ENCODE measurements at regions not wholly inside any gene's neighbourhood (a gene's known extent, or its start where the extent isn't known, plus 50 kb on each side); places are given as distances from the start of the nearest gene placed in this dataset.
"Not testable (repeated sequence)": the region's sequence is repeated elsewhere in the genome, so short reads cannot be mapped to it uniquely, and the experiment has no call there.

DNA sequence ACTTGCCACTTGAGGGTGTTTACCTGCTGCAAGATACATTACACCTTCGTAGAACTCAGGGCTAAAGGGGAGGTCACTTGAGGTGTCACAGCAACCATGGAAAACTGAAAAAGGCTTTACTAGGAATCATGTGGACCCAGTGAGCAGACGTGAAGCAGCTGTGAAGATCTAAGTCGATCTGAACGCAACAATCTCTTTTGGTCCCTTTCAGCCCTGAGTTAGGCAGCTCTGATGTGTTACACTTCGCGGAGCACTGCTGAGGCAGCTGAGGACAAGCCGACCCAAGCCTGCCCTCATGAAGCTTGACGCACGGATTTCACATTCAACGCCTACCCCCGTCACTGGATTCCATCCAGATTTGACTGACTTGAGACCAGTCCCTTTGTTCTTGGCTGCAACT is 75.8 kb upstream of the NPAS2 start:
- no peak for DNase-seq

- no peak for DNase-seq
Measured at GRCh38 chr2:100744589-100744988, 75.3 kb upstream of the NPAS2 start.

- no peak for DNase-seq
Measured at GRCh38 chr2:100745604-100746003, 74.3 kb upstream of the NPAS2 start.

DNA sequence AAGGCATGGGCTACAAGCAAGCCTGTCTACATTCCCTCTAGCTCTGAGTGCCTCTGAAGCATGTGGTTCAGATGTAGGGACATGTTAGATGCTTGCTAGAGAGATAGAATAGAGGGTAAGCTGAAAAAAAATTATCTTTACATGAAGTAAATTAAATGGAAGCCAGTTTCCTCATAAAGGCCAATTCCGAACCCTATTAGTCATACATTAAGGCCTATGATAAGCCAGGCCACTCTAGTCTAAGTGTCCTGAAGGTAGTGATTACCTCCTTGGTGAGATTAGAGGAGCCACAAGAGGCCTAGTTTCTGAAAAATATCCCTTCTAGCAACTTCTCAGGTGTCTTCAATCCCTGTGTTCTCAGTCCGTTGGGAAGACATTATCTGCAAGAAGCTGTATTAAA is 72.4 kb upstream of the NPAS2 start:
- no peak for DNase-seq

DNA sequence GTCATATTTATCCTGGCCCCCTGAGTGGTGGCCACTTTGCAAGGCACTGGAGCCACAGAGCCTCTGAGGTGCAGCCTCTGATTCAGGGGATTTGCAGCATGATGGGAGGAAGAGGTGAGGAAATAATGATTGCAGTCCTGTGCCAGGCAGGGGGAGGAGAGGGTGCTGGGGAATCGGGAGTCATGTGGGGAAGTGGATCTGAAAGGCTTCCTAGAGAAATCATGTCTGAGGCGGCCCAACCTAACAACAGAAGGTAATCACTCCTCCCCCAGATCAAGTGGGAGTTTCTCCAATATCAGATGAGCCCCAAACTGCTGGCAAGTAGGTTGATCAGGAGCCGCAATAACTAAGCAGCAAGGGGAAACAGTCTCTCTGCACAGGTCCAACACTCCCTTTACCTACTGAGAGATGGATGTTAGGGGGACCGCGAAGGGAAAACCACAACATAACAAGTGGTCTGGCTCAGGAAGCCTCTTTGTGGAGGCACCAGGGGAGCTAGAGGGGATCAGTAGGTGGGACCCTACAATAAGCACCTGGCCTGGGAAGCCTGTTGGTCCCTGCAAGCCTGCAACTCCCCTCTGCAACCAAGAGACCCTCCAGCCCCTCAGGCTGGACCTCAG is 71.8 kb upstream of the NPAS2 start:
- no peak for DNase-seq

GRCh38 chr2:100748673-100749072 is 71.3 kb upstream of the NPAS2 start:
- DNase-seq = no peak

DNA sequence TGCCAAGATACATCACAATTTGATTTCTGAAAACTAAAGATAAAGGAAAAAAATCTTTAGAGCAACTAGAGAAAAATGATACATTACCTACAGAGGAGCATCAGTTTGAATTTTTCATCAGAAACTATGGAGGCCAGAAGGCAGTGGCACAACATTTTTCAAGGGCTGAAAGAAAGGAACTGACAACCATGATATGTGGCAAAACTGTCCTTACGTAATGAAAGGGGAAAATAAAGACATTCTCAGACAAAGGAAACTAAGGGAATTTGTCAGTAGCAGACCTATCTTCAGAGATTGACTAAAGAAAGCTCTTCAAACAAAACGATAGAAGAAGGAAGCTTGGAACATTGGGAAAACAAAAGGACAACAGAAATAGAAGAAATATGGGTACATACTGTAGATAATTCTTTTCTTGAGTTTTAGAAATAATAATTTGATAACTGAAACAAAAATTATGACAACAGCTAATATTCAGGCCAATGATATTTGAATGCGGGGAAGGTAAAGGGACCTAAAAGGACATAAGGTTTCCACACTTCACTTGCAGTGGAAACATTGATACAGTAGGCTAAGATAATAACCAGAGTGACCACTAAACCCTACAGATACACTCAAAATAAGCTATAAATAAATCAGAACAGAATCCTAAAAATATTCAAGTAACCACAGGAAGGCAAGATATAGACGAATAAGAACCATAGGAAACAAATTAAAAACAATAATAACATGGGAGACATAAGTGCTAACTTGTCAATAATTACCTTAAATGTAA is 70.0 kb upstream of the NPAS2 start:
- DNase-seq = no peak

DNA sequence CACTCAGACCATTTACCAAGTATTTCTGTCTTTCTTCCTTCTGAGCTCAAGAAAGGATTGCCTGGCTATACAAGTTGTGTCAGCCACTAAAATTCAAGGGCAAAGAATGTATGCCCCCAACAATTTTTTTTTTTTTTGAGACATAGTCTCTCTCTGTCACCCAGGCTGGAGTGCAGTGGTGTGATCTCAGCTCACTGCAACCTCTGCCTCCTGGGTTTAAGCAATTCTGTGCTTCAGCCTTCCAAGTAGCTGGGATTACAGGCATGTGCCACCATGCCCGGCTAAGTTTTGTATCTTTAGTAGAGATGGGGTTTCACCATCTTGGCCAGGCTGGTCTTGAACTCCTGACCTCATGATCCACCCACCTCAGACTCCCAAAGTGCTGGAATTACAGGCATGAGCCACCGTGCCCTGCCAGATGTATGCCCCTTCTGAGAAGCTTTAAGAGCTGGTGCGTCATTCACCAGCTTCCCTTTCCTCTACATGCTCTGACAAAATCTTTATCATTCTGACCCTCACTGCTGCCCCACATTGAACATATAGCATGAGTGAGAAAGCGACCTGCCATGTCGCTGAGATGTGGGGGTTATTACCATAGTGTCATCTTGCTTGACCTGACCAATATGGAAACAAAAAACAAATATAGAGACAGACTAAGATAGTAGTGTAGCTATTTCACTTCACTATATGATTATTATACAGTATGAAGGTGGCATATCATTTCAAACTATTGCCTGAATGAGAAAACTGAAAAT is 67.9 kb upstream of the NPAS2 start:
- DNase-seq = not testable (repeated sequence)

DNA sequence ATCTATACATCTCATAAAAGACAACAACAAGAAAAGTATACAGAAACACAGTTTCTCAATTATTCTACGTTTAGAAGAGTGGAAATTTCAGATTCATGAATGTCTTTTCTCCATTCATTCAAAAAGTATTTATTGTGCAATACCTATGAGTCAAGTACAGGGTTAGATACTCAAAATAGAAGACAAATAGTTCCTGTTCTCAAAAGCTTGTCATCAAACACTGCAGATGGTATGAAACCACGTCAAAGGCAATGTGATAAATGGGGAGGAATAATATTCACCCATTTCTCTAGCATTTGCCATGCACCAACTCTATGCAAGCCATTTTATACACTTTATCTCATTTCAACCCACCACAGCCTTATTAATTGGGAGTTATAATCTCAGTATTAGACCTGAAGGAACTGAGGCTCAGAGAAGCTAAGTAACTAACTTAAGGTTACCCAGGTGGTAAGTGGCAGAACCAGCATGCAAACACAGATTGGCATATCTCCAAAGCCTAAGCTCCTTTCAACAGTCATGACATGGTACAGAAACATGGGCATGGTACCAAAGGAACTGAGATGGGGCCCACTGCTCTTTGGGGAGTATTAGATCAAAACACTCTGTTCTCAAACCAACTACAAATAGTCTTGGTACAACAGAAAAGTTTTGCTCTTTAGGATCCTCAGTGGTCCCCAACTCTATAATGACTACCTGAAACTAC is 67.2 kb upstream of the NPAS2 start:
- DNase-seq = no peak

DNA sequence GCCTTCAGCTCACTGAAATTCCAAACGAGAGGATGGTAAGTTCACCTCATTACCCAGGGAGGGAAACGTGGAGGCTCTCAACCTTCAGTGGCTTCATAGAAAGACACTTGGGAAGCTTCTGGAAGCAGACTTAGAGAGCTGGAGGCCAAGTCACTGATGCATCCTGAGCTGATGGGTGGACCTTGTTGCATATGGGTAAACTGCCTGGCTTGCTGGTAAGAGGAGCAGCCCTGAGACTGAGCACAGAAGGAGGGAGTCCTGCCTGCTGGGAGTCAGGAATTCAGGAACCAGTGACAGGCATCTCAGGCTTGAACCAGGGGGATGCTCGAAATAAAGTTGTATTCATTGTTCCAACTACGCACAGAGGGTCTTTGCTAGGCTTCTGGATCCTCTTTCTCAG is 66.5 kb upstream of the NPAS2 start:
- DNase-seq = no peak

DNA sequence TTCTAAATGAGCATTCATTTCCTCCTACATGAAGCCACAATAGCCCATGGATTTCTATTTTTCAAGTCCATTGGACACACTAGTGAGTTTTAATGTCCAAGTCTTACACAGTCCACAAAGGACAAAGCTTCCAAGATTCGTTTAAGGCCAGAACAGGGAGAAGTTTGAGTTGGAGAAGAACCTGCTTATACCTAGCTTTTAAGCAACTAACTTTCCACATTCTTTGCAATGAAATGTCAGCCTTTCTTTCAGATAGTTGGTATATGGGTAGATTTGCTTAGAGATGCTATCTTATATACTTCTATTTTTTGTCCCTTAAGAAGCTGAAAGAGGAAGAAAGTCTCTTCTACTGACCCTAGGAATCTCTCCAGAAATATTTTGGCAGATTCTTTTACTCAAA is 66.1 kb upstream of the NPAS2 start:
- DNase-seq = no peak

DNA sequence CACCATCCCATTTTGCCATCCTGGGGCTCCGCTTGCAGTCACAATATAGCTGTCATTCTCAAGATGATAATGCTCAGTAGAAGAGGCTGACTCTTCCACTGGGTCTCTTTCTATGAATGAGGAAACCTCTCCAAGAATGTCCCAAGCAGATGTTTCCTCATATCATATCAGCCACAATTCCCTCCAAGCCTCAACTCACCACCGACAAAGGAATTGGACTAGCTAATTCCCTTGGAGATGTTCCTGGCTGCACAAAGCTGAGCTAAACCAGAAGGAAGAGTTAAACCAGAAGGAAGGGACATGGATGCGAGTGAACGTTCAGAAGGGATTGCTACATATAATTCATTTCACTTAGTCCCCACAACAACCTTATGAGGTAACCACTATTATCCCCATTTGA is 65.0 kb upstream of the NPAS2 start:
- no peak for DNase-seq

DNA sequence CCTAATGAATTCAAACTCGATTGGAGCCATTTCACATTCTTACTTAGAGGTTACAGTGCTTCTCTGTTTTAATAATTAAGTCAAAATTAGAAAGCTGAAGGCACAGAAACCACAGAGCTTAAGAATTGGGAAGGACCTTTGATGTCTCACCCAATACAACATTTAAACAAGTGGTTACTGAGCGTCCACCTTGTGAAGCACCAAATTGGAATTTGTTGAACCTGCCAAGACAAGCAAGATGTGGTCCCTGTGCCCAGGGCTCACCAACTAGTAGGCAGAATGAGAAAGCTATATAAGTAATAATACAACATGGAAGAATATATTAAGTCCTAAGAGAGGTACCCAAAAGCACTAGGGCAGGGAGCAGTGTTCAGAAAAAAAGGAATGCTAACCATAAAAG is 64.5 kb upstream of the NPAS2 start:
- no peak for DNase-seq

DNA sequence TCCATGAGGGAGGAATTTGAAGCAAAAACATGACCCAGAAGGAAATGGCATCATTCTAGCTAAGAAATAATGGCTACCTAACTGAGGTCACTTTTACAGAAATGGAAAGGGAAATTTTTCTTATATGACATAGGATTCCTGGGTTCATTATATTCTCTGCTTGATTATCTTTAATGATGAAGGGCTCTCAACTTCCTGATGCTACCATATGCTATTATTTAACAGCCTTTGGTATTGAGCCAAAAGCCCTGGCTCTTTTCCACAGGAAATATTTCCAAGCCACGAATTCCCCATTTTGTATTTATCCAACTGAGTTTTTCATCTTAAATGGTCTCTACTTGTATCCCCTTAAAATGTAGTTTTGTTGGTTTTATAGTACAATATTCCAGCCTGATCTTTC is 63.2 kb upstream of the NPAS2 start:
- no peak for DNase-seq

DNA sequence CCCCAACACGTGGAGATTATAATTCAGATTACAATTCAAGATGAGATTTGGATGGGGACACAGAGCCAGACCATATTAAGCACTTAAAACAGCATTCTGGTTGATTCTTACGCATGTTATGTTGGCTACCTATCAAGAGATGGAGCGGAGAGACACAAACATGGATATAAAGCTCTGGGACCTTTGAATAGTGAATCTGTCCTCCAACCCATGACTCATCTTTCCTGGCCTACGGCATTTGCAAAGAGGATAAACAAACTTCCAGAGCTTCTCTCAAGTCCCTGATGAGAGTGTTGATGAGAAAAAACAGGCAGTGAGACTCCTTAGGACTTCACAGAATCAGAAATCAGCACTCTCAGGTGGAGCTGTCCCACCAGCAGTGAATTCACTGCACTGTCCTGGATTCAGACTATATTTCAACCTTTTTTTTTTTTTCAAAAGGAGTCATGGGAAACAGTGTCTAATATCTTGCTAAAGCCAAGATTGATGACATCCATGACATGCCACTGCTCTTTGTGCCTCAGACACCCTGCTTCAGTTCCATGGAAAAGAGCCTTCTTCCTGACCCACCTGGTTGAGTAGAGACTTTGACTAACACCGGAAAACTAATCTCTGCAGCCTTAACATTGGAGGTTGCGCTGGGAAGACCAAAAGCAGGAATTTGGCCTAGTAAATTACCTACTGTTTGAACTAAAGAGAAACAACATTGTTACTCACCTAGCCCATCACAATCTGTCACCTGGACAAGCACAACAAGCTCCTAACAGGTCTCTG is 62.1 kb upstream of the NPAS2 start:
- no peak for DNase-seq

DNA sequence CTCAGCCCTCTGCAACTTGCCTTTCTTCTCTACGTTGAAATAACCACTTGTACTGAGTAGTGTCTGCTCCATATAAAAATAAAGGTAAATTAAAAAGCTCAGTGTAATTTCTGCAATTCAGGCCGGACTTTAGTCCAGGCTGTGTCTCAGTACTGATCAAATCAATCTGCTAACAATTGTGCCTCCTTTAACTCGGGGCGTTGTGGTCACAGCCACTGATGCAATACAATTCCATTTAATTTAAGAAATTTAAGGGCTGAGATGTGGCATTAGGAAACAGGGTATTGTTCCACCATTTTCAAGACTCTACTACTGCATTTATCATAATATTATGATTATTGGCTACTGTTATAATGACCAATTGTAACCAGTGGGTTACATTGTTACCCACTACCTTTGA is 60.0 kb upstream of the NPAS2 start:
- DNase-seq = no peak

- no peak for DNase-seq
Measured at GRCh38 chr2:100761365-100761764, 58.6 kb upstream of the NPAS2 start.

- no peak for DNase-seq
Measured at GRCh38 chr2:100764430-100764829, 55.5 kb upstream of the NPAS2 start.

DNA sequence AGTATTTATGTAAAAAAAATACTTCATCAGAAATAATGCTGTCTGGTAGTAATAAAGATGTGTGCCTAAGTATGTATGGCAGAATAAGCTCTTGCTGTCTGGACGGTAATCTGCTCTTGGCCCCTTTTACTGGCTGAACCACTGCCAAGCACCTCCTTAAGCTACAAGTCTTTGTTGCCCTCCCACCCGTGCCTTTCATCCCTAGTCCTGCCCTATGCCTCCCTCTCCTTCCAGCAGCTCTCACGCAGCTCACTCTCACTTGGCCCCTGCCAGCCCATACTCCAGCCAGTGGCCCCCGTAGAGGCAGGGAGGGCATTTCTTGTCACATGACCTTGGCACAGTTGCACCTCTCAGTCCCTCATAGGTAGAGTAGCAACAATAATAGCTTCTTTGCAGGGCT is 54.5 kb upstream of the NPAS2 start:
- no peak for DNase-seq

- no peak for DNase-seq
Measured at GRCh38 chr2:100766256-100766655, 53.7 kb upstream of the NPAS2 start.

DNA sequence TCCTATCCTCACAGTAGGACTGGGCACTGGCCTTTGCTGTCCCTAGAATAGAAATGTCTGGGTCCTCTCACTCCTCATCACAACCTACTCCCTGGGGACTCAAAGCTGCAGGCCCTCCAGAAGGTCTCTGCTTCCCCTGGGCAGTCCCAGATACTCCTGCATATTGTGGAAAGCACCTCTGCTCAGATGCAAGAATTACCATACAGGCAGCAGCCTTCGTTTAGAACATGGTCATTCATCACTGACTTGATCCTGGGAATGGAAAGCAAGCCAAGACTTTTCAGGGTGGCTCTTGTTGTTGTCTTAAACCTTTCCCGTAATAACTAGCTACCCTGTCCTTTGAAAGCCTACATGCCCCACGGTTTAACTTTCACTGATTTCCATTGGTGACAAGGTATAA is 53.1 kb upstream of the NPAS2 start:
- no peak for DNase-seq

DNA sequence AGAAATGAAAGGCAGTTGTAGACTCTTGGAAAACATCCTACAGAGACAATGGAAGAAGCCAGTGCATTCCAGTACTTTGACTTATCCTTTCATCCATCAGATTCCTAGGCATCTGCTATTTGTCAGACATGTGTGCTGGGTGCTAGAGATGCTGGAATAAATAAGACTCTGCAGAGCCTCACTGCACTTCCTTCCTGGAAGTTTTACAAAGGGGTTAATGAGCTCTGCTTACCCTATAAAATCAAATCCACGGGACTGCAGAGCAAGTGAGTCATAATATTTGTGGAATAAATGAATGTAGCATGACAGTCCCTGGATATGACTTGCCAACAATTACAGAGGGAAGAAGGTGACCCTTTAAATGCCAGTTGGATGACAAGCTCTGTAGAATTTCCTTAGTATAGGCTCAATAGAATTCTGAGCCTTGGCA is 52.7 kb upstream of the NPAS2 start:
- DNase-seq = no peak

All from hematopoietic multipotent progenitor cell treated with erythropoietin and hydrocortisone succinate and interleukin-3 and kit ligand, for 8 days (in vitro differentiated cells).